ENCODE measurements at regions not wholly inside any gene's neighbourhood (a gene's known extent, or its start where the extent isn't known, plus 50 kb on each side); places are given as distances from the start of the nearest gene placed in this dataset.
A peak's percentile ranks its signal among the peaks of the same experiment; 100 is the strongest.
"Not testable (repeated sequence)": the region's sequence is repeated elsewhere in the genome, so short reads cannot be mapped to it uniquely, and the experiment has no call there.

DNA sequence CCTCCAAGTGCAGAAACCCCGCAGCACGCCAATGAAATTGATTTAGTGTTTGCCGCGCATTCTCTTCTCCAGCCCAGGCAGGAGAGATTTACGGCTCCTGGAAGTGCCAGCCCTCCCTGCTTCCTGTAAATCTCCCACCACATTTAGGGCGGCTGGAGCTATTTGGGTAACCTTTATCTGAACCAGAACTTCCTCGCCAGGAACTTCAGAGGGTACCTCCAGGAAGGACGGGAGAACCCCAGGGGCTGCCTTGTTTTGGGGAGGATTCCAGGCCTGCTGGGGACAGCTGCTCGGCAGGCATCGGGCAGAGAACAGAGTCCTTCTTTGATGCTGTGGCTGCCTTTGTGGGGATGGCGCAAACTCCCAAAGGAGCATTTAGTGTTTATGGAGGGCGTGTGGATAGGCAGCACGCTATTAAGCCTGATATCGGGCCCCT lies 122.0 kb upstream of the MYCN start:
- Histone ChIP-seq H3K4me3 (no peak overlapping the region), H3K27me3 (ENCODE audit: low read depth) (no peaks in the 10 kb centered on the region; the same call in 1 of the 2 replicates), H3K4me1 (no peaks in the 10 kb centered on the region), H3K9me3 (no peaks in the 10 kb centered on the region), H3K36me3 (replicated peaks) (no peaks in the 10 kb centered on the region)
- in situ Hi-C loops (cut with MboI; ENCODE audit: low sequenced_read_pairs) = no loop called here
- no peak for DNase-seq (ENCODE audit: low spot score in 2 of 2)

DNA sequence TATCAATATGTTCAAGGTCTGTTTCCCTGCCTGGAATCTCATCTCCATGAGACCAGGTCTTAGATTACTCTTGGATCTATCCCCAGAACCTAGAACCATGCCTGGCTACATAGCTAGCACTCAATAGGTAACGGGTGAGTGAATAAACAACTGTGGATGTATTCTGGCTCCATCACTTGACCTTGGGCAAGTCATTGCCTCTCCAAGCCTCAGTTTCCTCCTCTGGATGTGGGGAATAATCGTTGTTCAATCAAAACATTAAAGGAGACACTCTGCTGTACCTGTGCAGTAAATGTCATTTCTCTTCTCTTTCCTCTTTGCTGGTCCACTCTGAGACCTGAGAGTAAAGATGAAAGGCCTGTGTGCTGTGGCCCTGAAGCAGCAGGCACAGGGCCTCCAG lies 121.5 kb upstream of the MYCN start:
- DNase-seq (ENCODE audit: low spot score in 2 of 2) = no peak
- in situ Hi-C loops (cut with MboI; ENCODE audit: low sequenced_read_pairs) = no loop called here

DNA sequence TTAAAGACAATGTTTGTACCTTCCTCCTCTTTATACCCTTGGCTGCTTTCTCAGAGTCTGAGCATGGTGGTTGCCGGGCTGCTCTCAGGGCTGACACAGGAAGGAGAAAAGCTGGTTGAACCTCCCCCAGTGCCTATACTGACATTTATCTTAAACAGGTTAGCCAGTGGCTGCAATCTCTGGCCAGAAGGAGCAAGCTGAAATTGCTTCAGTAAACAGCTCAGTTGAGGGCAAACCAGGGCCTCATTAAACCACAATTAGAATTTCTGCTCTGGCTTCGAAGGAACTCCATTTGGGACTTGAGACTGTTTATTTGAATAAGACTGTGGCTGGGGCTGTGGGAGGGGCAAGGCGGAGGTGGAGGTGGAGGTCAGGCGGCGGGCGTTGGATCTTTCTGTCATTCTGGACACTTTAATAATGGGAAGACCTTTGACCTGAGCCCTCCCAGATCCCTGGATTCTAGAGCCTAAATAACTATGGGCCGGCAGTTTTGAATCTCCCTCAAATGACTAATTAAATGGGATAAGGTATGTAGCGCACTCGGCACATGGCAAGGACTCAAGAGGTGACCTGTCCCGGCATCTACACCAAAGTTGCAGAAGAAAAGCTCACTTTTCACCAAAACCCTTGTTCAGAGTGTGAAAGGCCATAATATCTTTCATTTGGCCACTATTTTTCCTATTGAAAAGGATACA lies 120.6 kb upstream of the MYCN start:
- Histone ChIP-seq H3K27me3 (ENCODE audit: low read depth) (no peaks in the 10 kb centered on the region; the same call in 1 of the 2 replicates), H3K9me3 (no peaks in the 10 kb centered on the region), H3K4me1 (no peaks in the 10 kb centered on the region), H3K4me3 (no peak overlapping the region), H3K36me3 (replicated peaks) (no peaks in the 10 kb centered on the region)
- DNase-seq (ENCODE audit: low spot score in 2 of 2) = no peak
- in situ Hi-C loops (cut with MboI; ENCODE audit: low sequenced_read_pairs) = no loop called here

More for the DNA sequence above, 121.5 kb upstream of the MYCN start:
- Histone ChIP-seq H3K4me3 (no peak overlapping the region), H3K9me3 (no peaks in the 10 kb centered on the region), H3K27me3 (ENCODE audit: low read depth) (no peaks in the 10 kb centered on the region; the same call in 1 of the 2 replicates), H3K36me3 (replicated peaks) (no peaks in the 10 kb centered on the region), H3K4me1 (no peaks in the 10 kb centered on the region)

DNA sequence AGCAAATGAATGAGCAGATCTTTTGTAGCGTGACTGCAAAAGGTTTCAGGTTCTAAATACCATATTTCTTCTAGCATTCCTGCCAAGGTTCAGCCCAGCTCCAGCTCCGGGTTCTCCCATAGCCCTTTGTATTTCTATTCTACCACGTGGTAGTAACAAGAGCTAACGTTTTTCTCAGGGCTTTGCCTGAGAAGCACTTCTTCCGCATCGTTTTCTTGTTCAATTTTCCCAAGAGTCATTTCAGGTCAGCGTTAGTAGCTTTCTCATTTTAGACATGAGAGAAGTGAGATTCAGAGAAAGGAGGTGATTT lies 120.1 kb upstream of the MYCN start:
- Histone ChIP-seq H3K36me3 (replicated peaks) (no peaks in the 10 kb centered on the region), H3K4me3 (no peak overlapping the region), H3K27me3 (ENCODE audit: low read depth) (no peaks in the 10 kb centered on the region; the same call in 1 of the 2 replicates), H3K4me1 (no peaks in the 10 kb centered on the region), H3K9me3 (no peaks in the 10 kb centered on the region)
- in situ Hi-C loops (cut with MboI; ENCODE audit: low sequenced_read_pairs) = no loop called here
- no peak for DNase-seq (ENCODE audit: low spot score in 2 of 2)

DNA sequence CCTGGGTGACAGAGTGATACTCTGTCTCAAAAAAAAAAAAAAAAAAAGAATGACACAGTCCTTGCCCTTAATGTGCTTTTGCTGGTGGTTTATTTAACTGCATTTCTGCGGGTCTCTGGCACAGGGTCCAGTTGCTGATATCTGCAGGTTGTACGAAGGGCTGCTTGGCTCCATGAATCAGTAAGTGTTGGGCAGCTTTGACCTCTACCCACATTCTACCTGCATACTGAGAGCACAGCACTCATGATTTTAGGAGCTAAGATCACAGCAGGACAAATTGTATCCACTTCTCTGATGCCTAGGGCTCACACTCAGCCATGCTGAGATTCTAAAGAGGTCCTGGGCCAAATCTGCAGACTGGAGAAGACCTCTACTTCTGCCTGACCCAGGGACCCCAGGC lies 119.4 kb upstream of the MYCN start:
- no peaks in the 10 kb centered on the region for H3K4me1 ChIP-seq
- DNase-seq (ENCODE audit: low spot score in 2 of 2) = no peak
- in situ Hi-C loops (cut with MboI; ENCODE audit: low sequenced_read_pairs) = no loop called here
- no peaks in the 10 kb centered on the region for H3K9me3 ChIP-seq
- H3K4me3 ChIP-seq = no peak overlapping the region
- H3K36me3 ChIP-seq (replicated peaks) = no peaks in the 10 kb centered on the region
- no peaks in the 10 kb centered on the region for H3K27me3 ChIP-seq (ENCODE audit: low read depth)

DNA sequence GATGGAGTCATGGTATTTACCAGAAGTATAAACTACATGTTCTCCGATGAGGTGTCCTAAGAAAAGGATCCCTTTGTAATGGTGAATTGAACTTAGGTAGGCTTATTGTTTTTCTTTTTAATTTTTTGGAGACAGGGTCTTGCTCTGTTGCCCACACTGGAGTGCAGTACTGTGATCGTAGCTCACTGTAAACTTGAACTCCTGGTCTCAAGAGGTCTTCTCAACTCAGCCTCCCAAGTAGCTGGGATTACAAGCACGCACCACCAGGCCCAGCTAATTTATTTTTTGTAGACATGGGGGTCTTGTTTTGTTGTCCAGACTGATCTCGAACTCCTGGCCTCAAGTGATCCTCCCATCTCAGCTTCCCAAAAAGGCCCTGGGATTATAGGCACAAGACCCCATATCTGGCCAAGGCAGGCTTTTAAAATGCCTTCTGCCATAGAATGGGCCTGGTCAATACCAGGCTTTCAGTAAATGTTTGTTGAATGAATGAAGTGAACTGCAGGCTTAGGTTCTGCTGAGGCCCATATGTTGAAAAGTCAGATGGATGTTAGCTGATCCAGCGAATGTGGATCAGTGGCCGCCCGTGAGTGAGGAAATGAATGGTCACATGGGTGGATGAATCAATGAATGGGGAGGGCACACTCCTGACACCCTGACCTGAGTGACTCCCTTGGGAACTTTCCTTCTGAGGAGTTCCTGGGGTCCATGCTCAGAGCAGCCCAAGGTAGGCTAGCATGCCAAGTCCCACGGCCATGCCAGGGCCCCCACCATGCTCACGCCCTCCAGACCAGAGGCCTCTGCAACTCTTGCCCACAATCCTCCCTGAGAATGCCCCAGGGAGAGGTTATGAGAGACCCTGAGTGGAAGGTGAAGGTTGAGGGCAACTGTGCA lies 118.0 kb upstream of the MYCN start:
- no peaks in the 10 kb centered on the region for H3K36me3 ChIP-seq (replicated peaks)
- H3K4me1 ChIP-seq = no peaks in the 10 kb centered on the region
- no peaks in the 10 kb centered on the region for H3K9me3 ChIP-seq
- DNase-seq (ENCODE audit: low spot score in 2 of 2) = no peak
- no peaks in the 10 kb centered on the region for H3K27me3 ChIP-seq (ENCODE audit: low read depth)
- H3K4me3 ChIP-seq = no peak overlapping the region
- in situ Hi-C loops (cut with MboI; ENCODE audit: low sequenced_read_pairs) = no loop called here

DNA sequence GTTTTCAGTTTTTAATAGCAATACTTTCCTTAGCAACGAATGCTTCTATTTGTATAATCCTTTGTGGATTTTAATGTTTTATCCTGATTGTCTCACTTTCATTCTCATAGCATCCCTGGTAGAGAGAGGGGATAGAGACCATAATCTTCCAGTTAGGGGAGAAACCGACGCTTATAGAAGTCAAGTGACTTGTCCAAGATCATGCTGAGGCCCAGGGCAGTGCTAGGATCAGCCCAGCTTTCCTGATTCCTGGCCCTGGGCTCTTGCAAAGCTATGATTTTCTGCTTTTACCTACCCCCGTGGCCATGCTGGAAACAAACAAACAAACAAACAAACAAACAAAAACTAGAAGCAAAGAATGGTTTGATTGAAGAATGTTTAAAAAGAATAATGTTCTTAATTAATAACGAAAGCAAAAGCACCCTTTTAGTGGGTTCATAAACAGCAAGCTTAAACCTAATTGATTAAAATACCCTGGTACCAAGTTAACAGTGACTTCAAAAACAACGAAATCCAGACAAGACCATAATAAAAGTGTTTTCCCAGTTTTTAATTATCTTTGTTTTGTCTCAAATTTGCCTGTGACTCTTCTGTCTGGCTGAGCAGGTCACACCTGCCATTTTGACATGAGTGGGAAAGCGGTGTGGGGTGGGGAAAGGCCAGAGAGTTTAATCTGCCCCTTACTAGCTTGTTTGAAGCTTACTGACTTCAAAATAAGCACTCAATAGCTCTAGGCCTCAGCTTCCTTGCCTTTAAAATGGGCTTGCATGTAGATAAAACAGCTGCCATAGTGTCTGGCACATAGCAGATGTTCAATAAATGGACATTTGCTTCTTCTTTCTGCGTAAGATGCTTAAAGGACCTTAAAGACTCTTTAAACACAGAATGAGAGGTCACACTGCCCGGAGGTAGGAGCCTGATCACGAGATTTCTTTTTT lies 116.6 kb upstream of the MYCN start:
- in situ Hi-C loops (cut with MboI; ENCODE audit: low sequenced_read_pairs) = no loop called here
- Histone ChIP-seq H3K36me3 (replicated peaks) (no peaks in the 10 kb centered on the region), H3K9me3 (no peaks in the 10 kb centered on the region), H3K4me3 (no peak overlapping the region), H3K4me1 (no peaks in the 10 kb centered on the region), H3K27me3 (ENCODE audit: low read depth) (no peaks in the 10 kb centered on the region)
- DNase-seq (ENCODE audit: low spot score in 2 of 2) = no peak

DNA sequence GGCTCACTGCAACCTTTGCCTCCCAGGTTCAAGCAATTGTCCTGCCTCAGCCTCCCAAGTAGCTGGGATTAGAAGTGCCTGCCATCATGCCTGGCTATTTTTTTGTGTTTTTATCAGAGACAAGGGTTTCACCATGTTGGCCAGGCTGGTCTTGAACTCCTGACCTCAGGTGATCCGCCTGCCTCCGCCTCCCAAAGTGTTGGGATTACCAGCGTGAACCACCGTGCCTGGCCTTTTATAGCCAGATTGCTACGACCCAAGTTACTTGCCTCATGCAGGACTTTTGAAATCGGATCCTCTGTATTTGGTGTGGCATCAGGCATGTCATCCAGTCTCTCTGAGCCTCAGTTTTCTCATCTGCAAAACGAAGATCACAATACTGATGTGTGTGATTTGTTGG lies 115.9 kb upstream of the MYCN start:
- H3K4me3 ChIP-seq; H3K9me3 ChIP-seq; H3K4me1 ChIP-seq; H3K36me3 ChIP-seq (replicated peaks); H3K27me3 ChIP-seq (ENCODE audit: low read depth); in situ Hi-C loops (cut with MboI; ENCODE audit: low sequenced_read_pairs); DNase-seq (ENCODE audit: low spot score in 2 of 2): not testable (repeated sequence)

DNA sequence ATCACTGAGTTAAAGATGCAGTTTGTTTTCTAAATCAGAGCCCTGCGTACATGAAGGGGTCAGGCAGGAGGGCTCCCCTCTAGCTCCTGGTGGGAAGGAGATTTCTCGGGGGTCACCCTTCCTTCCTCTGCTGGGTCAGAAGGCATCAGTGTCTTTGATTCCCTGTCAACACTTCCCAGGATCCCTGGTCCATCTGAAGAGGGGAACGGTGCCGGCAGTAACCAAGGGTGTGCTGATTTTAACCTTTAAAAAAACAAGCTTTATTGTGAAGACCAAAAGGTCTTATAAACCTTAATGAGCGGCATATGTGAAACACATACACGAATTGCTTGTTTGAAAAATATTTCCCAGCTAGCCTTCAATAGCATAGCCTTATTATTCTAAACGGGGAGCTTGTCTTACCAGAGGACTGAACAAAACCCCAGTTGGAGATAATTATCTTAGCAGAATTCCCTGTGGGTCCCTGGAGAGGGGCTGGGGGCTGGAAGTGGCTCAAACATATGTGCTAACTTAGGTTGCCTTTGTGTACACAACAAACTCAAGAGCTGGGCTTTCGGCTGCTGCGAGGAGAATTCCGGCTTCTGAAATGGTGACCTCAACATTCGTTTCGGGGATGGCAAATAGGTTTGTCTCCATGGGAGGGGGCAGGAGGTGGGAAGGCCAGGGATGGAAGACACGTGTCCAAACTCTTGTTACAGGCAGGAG lies 114.9 kb upstream of the MYCN start:
- in situ Hi-C loops (cut with MboI; ENCODE audit: low sequenced_read_pairs) = no loop called here
- Histone ChIP-seq H3K27me3 (ENCODE audit: low read depth) (no peaks in the 10 kb centered on the region), H3K4me1 (no peaks in the 10 kb centered on the region), H3K36me3 (replicated peaks) (no peaks in the 10 kb centered on the region), H3K9me3 (no peaks in the 10 kb centered on the region), H3K4me3 (no peak overlapping the region)
- DNase-seq (ENCODE audit: low spot score in 2 of 2) = no peak

DNA sequence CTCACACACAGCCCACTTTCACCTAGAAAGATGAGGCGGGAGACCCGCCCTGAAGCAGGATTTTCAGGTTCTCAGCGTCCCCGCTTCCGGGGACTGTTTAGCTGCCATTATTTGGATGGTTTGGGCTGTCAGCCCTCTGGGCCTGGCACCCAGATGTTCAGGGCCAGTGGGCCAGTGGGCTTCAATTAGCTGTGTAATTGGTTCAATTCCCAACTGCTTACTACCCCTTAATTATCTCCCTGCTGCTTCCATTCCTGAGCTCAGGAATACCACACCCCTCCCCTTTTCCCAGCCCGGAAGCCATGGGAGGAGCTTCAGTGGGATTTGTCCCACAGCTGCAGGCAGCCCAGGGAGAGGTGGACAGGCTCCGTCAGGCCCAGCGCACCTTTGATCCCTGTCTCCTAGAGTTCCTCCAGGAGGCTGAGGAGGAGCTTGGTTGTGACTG lies 114.1 kb upstream of the MYCN start:
- H3K27me3 ChIP-seq (ENCODE audit: low read depth) = no peaks in the 10 kb centered on the region
- H3K9me3 ChIP-seq = no peaks in the 10 kb centered on the region
- no peaks in the 10 kb centered on the region for H3K4me1 ChIP-seq
- no peak overlapping the region for H3K4me3 ChIP-seq
- peak in 1 of 2 experiments; percentile 24 for DNase-seq (ENCODE audit: low spot score in 2 of 2)
- H3K36me3 ChIP-seq (replicated peaks) = no peaks in the 10 kb centered on the region
- in situ Hi-C loops (cut with MboI; ENCODE audit: low sequenced_read_pairs) = no loop called here

DNA sequence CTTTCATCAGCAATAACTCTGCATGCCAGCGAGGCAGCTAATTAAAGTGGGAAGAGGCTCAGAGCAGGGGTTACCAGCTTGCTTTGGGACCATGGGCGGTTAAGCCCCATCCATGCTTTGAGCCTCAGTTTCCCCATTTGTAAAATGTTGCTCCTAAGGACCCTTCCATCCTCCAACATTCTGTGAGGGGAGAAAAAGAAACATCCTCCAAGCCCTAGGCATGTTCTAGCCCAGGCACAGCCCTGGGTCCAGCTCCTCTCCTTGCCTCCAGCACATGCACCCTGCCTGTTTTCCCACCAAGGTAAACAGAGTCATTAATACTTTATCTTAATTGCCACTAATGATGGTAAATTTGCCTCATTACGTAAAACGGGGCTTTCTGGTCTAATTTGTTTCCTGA lies 113.3 kb upstream of the MYCN start:
- no peak for DNase-seq (ENCODE audit: low spot score in 2 of 2)
- Histone ChIP-seq H3K4me3 (no peak overlapping the region), H3K9me3 (no peaks in the 10 kb centered on the region), H3K27me3 (ENCODE audit: low read depth) (no peaks in the 10 kb centered on the region), H3K4me1 (no peaks in the 10 kb centered on the region), H3K36me3 (replicated peaks) (no peaks in the 10 kb centered on the region)
- in situ Hi-C loops (cut with MboI; ENCODE audit: low sequenced_read_pairs) = no loop called here

DNA sequence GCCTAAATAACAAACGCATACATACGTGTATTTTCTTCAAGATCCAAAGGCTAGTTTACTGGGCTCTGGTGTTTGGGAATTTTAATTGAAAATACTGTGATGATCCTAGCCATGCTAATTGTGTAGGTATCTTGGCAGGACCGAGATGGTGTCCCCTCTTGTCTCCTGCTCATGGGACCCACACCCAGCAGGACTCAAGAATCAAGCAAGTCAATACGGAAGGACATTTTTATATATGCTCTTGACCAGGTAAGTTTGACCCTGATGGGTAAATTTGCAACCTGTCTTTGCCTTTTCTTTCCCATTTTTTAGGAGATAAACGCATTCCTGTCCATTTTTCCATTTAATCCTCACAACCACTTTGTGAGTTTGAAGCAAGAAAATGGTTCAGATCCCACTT lies 111.8 kb upstream of the MYCN start:
- H3K36me3 ChIP-seq (replicated peaks) = no peaks in the 10 kb centered on the region
- H3K9me3 ChIP-seq = no peaks in the 10 kb centered on the region
- in situ Hi-C loops (cut with MboI; ENCODE audit: low sequenced_read_pairs) = no loop called here
- H3K27me3 ChIP-seq (ENCODE audit: low read depth) = no peaks in the 10 kb centered on the region
- no peak for DNase-seq (ENCODE audit: low spot score in 2 of 2)
- no peak overlapping the region for H3K4me3 ChIP-seq
- H3K4me1 ChIP-seq = no peaks in the 10 kb centered on the region

DNA sequence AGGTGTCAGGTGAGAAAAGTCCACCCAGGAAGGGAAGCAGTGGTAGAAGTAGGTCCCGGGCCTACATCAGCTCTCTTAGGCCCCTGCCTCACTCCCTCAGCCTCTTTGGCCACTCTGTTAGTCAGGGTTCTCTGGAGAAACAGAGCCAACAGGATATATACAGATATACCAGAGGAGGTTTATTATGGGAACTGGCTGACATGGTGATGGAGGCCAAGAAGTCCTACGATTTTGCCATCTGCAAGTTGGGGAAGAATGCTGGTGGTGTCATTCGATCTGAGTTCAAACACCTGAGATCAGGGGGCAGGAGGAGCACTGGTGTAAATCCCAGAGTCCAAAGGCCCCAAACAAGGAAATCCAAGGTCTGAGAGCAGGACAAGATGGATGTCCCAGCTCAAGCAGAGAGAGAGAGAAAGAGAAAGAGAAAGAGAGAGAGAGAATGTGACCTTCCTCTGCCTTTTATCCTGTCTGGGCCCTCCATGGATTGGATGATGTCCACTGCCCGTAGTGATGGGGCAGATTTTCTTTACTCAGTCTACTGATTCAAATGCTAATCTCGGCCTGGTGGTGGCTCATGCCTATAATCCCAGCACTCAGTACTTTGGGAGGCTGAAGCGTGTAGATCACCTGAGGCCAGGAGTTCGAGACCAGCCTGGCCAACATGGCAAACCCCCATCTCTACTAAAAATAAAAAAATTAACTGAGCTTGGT lies 111.1 kb upstream of the MYCN start:
- H3K4me3 ChIP-seq = no peak overlapping the region
- no peak for DNase-seq (ENCODE audit: low spot score in 2 of 2)
- no peaks in the 10 kb centered on the region for H3K27me3 ChIP-seq (ENCODE audit: low read depth)
- H3K4me1 ChIP-seq = no peaks in the 10 kb centered on the region
- H3K9me3 ChIP-seq = no peaks in the 10 kb centered on the region
- in situ Hi-C loops (cut with MboI; ENCODE audit: low sequenced_read_pairs) = no loop called here
- H3K36me3 ChIP-seq (replicated peaks) = no peaks in the 10 kb centered on the region
